ENCODE measurements at regions not wholly inside any gene's neighbourhood (a gene's known extent, or its start where the extent isn't known, plus 50 kb on each side); places are given as distances from the start of the nearest gene placed in this dataset.

DNA sequence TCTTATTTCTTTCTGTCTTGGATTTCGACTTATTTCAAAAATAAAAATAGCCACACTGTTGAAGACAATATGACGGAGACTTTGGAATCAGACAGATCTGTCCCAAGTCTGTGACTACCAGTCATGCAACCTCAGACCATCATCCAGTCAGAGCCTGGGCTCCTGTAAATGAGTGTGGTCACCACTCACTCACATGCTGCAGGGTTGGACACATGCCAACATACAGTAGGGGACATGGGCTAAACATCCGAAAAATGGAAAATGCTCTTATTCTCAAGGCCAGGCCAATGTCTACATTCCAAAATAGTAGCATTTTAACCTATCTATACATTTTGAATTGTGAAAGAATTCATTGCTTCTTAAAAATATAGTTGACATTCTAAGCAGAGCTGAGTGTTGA lies 75.5 kb upstream of the EDNRB start:
- no peak for DNase-seq

DNA sequence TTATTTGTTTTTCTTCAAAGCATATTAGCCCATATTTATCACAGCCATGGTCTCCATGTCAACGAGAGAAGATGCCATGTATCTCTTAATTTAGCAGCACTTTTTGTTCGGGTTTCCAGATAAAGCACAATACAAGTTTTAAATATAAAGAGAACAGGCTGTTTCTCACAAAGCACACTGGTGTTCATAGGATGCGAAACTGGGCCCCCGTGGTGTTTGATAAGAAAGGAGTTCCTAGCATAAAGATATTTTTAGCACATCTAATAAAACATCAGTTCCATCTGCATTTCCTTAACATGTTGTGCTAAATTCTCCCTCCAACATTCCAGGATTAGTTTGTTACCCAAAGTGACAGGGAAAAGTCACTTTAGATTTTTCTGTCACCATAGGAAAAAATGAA lies 72.4 kb upstream of the EDNRB start:
- no peak for DNase-seq

DNA sequence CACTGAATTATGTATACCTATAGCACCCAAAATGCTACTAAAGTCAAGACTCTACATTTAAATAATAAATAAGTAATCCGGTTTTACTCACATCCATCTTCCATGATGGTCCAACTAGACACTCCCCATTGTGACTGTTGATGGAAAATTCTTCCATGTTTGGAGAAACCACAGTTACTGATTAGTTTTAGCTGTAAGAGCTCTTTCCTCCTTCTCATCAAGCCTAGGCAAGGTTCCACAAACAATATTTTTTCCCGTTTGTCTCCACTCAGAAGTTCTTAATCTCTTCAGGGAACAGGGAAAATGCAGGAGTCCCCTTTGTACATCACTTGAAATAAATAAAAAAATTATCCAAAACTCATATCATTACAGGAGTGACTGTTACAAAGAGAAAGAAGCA lies 70.7 kb upstream of the EDNRB start:
- no peak for DNase-seq

DNA sequence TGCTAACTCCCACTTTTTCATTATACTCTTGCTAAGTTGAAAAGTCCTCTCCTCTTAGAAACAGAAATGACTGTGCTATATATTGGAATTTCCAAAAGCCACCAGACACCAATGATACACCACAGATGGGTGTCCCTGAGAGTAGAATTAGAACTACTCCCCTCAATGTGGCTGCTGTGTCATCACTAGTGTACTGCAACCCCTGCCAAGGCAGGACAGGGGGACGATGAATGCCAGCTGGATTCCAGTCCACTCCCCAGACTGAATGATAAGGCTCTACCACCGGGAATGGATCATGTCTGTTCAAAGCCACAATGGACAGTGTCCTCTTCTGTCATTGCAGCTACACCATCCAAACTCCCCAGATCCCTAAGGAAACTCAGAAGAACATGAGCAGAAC lies 69.7 kb upstream of the EDNRB start:
- DNase-seq: no peak

DNA sequence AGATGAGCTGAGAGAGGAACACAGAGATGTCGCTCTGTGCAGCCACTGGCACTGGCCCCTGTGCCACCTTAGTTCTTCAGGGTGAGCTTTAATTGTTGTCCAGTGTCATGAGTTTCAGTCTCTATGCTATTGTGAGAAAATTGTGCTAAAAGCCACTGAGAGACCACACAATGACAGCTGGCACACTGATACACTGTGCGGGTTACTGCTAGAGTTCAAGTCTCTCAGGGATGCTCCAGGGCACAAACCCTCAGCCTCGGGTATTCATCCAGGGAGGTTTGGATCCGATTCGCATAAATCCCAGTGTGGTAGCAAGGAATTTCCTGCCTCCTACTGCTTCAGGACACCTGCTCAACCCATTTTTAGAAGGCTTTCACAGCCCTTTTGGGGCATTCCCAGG lies 68.1 kb upstream of the EDNRB start:
- no peak for DNase-seq

DNA sequence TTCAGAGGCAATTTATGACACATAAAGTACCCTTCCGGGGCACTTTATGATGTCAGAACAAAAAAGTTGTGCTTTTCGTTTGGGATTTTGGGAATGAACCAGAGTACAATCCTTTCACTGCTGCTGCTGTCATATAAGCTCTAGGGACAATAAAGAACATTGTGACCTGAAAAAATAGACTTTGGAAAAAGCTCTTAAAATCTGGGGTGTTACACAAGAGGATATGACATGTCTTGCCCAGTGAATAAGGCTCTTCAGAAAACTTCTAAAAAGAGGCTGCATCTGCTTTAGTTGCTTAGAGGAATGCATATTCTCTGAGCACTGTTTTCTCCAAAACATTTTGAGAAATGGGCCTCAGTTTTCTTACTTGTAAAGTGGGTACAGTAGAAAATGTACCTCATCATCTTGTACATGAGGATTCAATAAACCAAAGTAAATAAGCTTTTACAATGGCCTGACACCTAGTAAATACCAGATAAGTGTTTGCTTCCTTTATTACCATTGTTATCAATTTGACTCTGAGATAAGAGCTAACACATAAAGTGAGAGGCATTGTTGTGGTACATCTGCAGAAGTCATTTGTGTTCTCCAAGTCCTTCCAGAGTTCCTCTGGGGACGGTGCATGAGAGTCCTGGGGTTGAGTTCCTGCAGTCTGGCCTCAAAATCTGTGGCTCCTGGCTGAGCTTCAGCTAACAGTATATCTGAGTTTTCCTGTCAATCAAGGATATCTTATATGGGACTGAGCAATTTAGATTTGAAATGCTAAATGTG lies 67.4 kb upstream of the EDNRB start:
- no peak for DNase-seq

DNA sequence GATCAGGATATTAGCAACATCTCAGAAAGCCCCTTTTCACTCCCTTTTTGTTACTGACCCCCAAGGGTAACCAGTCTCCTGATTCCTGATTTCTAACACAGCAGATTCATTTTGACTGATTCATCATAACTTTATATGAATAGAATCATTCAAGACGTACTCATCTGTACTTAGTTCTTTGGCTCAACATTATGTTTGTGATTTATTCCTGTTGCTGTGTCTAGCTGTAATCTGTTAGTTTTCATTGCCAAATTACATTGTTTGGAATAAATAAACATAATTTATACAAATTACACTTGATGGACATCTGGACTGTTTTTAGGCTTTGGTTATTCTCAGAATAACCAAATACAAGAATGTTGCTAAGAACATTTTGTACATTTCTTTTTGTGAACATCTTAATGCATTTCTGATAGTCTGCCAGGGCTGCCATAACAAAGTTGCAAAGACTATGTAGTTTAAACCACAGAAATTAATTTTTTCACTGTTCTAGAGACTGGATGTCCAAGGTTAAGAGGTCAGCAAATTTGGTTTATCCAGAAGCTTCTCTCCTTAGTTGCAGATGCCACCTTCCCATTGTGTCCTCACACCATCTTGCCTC lies 62.8 kb upstream of the EDNRB start:
- peak; percentile 6 for DNase-seq

DNA sequence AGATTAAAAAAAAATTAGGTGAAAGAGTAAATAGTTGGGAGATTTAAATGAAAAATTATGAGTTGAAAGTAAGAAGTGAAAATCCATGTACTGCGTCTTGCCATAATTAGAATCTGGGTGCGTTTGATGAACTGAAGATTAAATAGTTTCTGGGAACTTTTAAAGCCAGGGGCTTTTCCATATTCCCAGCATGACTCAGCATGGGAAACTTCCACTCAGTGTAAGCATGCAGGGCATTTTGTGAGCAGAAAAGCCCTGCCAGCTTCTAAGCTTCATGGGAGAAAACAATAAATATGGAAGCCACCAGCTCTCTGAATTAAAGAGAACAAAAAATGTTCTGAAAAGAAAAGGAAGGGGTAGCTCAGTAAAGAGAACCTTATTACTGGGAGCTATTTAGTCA lies 62.0 kb upstream of the EDNRB start:
- DNase-seq: peak; percentile 76

DNA sequence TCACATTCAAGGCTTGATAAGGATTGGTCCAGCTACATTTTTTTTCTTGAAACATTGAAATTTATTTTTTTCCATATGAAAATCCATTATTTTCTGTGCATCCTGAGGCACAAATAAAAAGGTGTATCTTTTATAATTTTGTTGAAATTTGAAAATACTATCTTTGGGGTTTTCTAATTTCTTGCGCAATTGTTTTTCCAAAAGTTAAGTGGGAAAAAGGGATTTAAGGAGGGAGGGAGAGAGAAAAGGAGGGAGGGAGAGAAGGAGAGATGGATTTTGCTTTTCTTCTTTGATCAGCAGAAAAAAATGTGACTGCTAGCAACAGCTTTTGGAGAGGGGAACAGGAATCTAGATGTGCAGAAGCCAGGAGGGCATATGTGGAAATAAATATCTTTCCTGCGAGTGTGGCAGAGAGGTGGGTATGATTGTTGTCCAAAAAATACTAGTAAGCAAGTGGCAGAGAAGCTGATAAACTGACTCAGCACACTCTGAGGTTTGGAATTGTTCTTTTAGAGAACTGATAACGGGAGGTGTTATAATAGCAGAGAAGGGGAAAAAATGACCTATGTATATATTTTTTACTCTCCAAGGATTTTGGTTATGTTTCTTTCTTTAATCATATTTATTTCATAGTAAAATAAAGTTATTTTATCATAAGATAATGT lies 61.2 kb upstream of the EDNRB start:
- DNase-seq: no peak

DNA sequence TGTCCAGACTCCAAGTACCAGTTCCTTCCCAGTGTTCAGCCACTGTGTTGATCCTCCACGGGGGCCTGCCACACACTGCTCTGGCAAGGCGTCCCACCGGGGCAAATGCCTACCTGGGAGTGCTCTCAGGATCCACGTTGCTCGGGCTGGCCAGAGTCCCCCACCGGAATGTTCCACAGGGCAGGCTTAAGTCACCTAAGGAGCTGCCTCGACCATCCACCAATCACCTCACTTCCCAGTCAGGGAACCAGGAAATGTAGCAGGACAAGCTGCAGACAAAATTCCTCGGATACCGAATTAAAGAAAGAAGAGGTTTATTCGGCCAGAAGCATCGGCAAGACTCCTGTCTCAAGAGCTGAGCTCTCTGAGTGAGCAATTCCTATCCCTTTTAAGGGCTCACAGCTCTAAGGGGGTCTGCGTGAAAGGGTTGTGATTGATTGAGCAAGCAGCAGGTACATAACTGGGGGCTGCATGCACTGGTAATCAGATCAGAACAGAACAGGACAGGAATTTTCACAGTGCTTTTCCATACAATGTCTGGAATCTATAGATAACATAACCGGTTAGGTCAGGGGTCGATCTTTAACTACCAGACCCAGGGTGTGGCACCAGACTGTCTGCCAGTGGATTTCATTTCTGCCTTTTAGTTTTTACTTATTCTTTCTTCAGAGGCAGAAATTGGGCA lies 56.9 kb upstream of the EDNRB start:
- DNase-seq: no peak

DNA sequence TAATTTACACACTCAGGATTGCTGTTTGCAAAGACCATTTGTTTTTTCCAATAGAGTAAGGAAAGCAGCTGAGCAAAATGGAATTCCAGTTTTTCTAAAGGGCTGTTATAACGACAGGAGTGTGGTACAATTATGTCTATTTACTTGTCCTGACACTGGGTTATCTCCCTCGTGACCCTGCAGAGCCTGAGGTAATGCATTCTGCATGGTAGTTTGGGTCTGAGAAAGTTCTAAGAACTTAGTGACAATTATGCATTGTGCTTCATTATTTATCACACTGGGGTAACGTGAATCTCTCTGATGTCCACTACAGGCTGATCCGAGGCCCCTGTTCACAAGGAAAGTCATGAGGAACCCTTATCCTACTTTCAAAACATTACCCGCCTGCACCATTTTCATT lies 50.7 kb upstream of the EDNRB start:
- DNase-seq: no peak

Measured in fibroblast of skin of abdomen (primary cell).